ENCODE measurements at regions not wholly inside any gene's neighbourhood (a gene's known extent, or its start where the extent isn't known, plus 50 kb on each side); places are given as distances from the start of the nearest gene placed in this dataset.

DNA sequence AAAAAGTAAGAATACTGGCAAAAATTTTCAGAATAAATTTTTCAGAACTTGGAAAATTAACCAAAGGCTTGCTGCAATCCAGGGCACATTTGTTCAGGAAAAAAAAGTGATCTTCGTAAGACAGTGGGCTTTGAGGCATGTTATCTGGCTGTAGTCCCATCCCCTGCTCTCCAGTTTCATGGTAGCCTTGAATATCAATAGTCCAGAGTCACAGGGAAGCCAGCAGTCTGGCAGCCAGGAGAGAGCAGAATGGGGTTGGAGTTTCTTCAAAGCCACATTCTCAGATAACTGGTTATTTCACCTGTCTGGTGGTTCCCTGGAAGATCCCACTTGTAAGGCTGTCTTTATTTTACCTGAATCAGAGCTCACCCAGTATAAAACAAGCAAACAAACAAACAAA is 669.3 kb downstream of the MATN1 start:
- 23 to 48% (median 41%) methylated on average over 1 of the region's 1 CpG for WGBS, 3 donors
- Histone ChIP-seq H3K4me3 (no peak overlapping the region), H3K4me1 (ENCODE audit: insufficient read depth) (no peaks in the 10 kb centered on the region), H3K9me3 (no peaks in the 10 kb centered on the region), H3K27ac (no peak overlapping the region), H3K27me3 (no peaks in the 10 kb centered on the region), H3K36me3 (no peaks in the 10 kb centered on the region)
- intact Hi-C loops (cut with DNase I) = no loop called here
- TF ChIP-seq EP300 (IDR thresholded peaks at IDR 0.05) = no peak
- TF ChIP-seq POLR2A (IDR thresholded peaks at IDR 0.05) = no peak
- TF ChIP-seq, protein P1, sequence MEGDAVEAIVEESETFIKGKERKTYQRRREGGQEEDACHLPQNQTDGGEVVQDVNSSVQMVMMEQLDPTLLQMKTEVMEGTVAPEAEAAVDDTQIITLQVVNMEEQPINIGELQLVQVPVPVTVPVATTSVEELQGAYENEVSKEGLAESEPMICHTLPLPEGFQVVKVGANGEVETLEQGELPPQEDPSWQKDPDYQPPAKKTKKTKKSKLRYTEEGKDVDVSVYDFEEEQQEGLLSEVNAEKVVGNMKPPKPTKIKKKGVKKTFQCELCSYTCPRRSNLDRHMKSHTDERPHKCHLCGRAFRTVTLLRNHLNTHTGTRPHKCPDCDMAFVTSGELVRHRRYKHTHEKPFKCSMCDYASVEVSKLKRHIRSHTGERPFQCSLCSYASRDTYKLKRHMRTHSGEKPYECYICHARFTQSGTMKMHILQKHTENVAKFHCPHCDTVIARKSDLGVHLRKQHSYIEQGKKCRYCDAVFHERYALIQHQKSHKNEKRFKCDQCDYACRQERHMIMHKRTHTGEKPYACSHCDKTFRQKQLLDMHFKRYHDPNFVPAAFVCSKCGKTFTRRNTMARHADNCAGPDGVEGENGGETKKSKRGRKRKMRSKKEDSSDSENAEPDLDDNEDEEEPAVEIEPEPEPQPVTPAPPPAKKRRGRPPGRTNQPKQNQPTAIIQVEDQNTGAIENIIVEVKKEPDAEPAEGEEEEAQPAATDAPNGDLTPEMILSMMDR (IDR thresholded peaks at IDR 0.05) = no peak
- DNase-seq = no peak

DNA sequence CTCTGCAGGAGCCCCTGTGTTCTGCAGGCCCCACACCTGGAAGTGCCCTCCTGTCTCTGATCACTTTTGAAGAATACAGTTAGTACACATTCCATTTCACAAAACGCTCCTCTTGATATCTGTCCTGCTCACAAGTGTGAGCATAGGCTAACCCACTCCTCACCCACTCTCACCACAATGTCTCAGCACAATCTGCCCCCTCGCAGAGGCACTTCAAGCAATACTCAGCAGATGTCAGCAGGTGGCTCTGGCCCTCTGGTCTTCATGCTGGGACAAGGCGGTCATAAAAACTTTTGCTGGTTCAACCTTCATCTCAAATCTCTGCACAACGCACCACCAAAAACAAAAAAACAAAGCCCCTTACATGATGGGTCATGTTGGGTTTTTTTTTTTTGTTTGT is 671.2 kb downstream of the MATN1 start:
- Histone ChIP-seq H3K9me3 (no peaks in the 10 kb centered on the region), H3K36me3 (no peaks in the 10 kb centered on the region), H3K27ac (no peak overlapping the region), H3K27me3 (no peaks in the 10 kb centered on the region), H3K4me3 (no peak overlapping the region), H3K4me1 (ENCODE audit: insufficient read depth) (no peaks in the 10 kb centered on the region)
- DNase-seq = no peak
- 51 to 57% (median 54%) methylated on average over 4 of the region's 4 CpGs for WGBS, 3 donors
- intact Hi-C loops (cut with DNase I) = no loop called here
- TF ChIP-seq, protein P1 (IDR thresholded peaks at IDR 0.05) = no peak
- no peak for TF ChIP-seq POLR2A (IDR thresholded peaks at IDR 0.05)
- no peak for TF ChIP-seq EP300 (IDR thresholded peaks at IDR 0.05)

DNA sequence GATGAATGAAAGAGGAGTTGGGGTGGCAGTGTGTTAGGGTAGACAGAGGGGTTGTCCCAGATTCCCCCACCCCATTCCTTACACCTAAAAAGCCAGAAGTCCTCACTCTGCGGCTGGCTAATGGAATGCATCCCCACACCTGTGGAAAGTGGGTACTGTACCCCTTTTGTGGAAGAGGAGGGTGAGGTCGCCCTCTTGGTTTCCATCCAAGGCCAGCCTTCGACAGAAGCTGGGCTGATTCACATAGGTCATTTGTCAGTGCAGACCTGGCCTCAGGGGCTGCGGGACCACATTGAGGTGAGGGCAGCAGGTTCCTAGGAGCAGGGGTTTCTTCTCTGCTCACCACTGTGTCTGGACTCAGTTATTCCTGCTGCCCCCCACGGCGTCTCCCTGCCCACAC is 671.6 kb downstream of the MATN1 start:
- no peaks in the 10 kb centered on the region for H3K9me3 ChIP-seq
- H3K36me3 ChIP-seq = no peaks in the 10 kb centered on the region
- no peaks in the 10 kb centered on the region for H3K4me1 ChIP-seq (ENCODE audit: insufficient read depth)
- WGBS, 3 donors = 62 to 82% (median 75%) methylated on average over 6 of the region's 6 CpGs
- H3K27ac ChIP-seq = no peak overlapping the region
- H3K4me3 ChIP-seq = no peak overlapping the region
- no peaks in the 10 kb centered on the region for H3K27me3 ChIP-seq
- intact Hi-C loops (cut with DNase I) = no loop called here
- no peak for DNase-seq
- TF ChIP-seq POLR2A (IDR thresholded peaks at IDR 0.05) (no peak), EP300 (IDR thresholded peaks at IDR 0.05) (no peak)
- TF ChIP-seq, protein P1 (IDR thresholded peaks at IDR 0.05) = no peak

DNA sequence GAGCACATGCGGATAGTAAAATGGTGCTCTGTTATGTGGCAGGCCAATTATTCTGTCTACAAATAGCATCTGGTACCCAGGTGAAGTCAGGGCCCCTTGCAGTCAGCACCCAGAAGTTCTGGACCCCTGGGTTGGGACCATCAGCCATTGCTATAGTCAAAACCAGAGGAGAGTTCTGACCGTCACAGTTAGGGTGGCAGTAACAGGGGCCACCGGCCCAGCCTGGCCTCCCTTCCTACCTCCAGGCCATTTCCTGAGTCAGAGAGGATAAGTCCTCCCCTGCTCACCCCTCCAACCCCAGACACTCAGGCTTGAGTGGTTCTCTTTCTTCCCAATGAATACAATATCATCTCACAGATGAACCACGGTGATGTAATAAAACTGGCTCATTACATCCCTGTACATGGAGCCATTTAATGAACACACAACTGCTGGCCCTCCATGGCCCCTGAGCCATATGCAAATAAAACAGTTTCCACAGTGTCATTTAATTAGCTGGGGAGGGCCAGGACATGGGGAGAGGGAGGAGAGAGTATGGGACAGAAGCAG is 673.6 kb downstream of the MATN1 start:
- no peak overlapping the region for H3K4me3 ChIP-seq
- H3K9me3 ChIP-seq = no peaks in the 10 kb centered on the region
- DNase-seq = no peak
- WGBS, 3 donors = 86 to 93% (median 88%) methylated on average over 4 of the region's 4 CpGs
- H3K36me3 ChIP-seq = no peaks in the 10 kb centered on the region
- H3K27me3 ChIP-seq = no peaks in the 10 kb centered on the region
- H3K27ac ChIP-seq = no peak overlapping the region
- no peak for TF ChIP-seq POLR2A (IDR thresholded peaks at IDR 0.05)
- TF ChIP-seq EP300 (IDR thresholded peaks at IDR 0.05) = no peak
- TF ChIP-seq, protein P1 (IDR thresholded peaks at IDR 0.05) = no peak
- no peaks in the 10 kb centered on the region for H3K4me1 ChIP-seq (ENCODE audit: insufficient read depth)
- intact Hi-C loops (cut with DNase I) = no loop called here

Data from ovary (tissue), 7 donors.